ENCODE measurements at regions not wholly inside any gene's neighbourhood (a gene's known extent, or its start where the extent isn't known, plus 50 kb on each side); places are given as distances from the start of the nearest gene placed in this dataset.

DNA sequence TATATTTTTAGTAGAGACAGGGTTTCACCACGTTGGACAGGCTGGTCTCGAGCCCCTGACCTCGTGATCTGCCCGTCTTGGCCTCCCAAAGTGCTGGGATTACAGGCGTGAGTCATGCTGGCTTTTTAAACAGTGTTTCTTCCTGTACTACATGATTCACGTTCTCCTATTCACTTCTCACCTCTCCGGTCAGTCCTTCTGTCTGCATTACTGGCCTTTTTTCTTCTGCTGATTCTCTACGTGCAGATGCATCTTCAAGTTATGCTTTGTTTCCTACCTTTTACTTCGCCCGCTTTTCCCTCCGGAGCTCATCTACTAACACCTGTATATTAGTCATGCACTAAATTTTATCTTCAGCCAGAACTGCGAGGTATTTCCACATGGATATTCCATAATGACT, 296.2 kb upstream of the FLRT2 start:
- Histone ChIP-seq H3K36me3 (ENCODE audit: control insufficient read depth in 2 of 2, insufficient read depth in 1 of 2, low read length in 2 of 2) (no peaks in the 10 kb centered on the region), H3K9me3 (ENCODE audit: control insufficient read depth, insufficient read depth, low read depth, low read length) (no peaks in the 10 kb centered on the region), H3K27ac (ENCODE audit: extremely low read depth, low read depth, low read length) (no peak overlapping the region), H3K4me3 (ENCODE audit: low read depth, low read length) (no peak overlapping the region), H3K4me1 (ENCODE audit: control insufficient read depth, insufficient read depth, low read length) (0 out of 2 replicates have a peak, but pooled peaks cover 2% of the 10 kb centered on the region)
- no peak for TF ChIP-seq SALL2 (tag by site-specific recombination; IDR thresholded peaks at IDR 0.05; ENCODE audit: borderline replicate concordance)
- TF ChIP-seq ZNF211 (tag by site-specific recombination; IDR thresholded peaks at IDR 0.05; ENCODE audit: low read depth): no peak
- no peak for TF ChIP-seq ZNF558 (tag by site-specific recombination; IDR thresholded peaks at IDR 0.05)
- TF ChIP-seq GLI4 (tag by site-specific recombination; IDR thresholded peaks at IDR 0.05): no peak
- TF ChIP-seq ZNF394 (tag by site-specific recombination; IDR thresholded peaks at IDR 0.05; ENCODE audit: borderline replicate concordance): no peak
- no peak for TF ChIP-seq SCRT2 (tag by site-specific recombination; IDR thresholded peaks at IDR 0.05)
- no peak for TF ChIP-seq YY2 (tag by site-specific recombination; IDR thresholded peaks at IDR 0.05)
- TF ChIP-seq ZNF223 (tag by site-specific recombination; IDR thresholded peaks at IDR 0.05): no peak
- POLR2A ChIA-PET: no interaction called here
- CTCF ChIA-PET: no interaction called here

DNA sequence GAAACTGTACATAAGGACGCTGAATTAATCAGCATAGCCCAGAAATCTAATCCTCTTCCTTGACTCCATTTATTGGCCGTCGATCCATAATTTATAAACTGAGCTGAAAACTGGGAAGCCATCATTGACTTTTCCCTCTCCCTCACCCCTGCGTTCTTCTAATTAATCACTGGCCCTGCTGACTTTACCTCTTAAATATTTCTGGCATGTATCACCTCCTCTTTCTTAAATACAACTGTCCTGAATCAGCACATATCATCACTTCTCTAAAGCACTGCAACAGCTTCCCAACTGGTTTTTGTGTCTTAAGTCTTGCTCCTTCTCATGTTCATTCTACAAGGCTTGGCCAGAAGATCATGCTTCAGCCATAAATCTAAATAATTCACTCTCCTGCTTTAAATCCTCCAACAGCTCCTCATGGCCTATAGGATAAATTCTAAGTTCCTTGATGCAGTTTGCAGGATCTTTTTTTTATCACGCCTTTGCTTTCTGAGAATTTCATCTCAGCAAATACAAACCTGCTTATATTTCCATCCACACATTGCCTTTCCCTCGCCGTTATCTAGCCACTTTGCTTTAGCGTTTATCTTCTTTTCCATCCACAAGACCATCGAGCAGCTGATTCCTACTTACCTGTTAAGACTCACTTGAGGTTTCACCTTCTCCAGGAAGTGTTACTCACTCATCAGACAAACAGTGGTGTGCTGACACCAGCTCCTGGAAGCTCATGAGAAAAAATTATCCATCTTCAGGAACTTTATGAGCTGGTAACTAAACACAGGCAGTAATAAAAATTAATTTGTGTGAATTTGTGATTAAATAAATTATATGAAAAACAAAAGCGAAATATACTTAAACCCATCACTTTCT, 295.6 kb upstream of the FLRT2 start:
- no peak for TF ChIP-seq ZNF660 (tag by site-specific recombination; IDR thresholded peaks at IDR 0.05)
- TF ChIP-seq ZNF610 (tag by site-specific recombination; IDR thresholded peaks at IDR 0.05; ENCODE audit: borderline replicate concordance): no peak
- TF ChIP-seq, protein P1, sequence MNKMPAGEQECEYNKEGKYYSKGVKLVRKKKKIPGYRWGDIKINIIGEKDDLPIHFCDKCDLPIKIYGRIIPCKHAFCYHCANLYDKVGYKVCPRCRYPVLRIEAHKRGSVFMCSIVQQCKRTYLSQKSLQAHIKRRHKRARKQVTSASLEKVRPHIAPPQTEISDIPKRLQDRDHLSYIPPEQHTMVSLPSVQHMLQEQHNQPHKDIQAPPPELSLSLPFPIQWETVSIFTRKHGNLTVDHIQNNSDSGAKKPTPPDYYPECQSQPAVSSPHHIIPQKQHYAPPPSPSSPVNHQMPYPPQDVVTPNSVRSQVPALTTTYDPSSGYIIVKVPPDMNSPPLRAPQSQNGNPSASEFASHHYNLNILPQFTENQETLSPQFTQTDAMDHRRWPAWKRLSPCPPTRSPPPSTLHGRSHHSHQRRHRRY (tag by site-specific recombination; IDR thresholded peaks at IDR 0.05): no peak
- TF ChIP-seq ZNF768 (tag by site-specific recombination; IDR thresholded peaks at IDR 0.05): no peak
- no peak for TF ChIP-seq KLF9 (tag by site-specific recombination; IDR thresholded peaks at IDR 0.05; ENCODE audit: low read depth)
- TF ChIP-seq MYNN (tag by site-specific recombination; IDR thresholded peaks at IDR 0.05; ENCODE audit: borderline replicate concordance): no peak
- TF ChIP-seq, protein P2, sequence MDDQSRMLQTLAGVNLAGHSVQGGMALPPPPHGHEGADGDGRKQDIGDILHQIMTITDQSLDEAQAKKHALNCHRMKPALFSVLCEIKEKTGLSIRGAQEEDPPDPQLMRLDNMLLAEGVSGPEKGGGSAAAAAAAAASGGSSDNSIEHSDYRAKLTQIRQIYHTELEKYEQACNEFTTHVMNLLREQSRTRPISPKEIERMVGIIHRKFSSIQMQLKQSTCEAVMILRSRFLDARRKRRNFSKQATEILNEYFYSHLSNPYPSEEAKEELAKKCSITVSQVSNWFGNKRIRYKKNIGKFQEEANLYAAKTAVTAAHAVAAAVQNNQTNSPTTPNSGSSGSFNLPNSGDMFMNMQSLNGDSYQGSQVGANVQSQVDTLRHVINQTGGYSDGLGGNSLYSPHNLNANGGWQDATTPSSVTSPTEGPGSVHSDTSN (CRISPR knock-in tag; IDR thresholded peaks at IDR 0.05): no peak
- Histone ChIP-seq H3K36me3 (ENCODE audit: control insufficient read depth in 2 of 2, insufficient read depth in 1 of 2, low read length in 2 of 2) (no peaks in the 10 kb centered on the region), H3K4me3 (ENCODE audit: low read depth, low read length) (no peak overlapping the region), H3K4me1 (ENCODE audit: control insufficient read depth, insufficient read depth, low read length) (0 out of 2 replicates have a peak, but pooled peaks cover 2% of the 10 kb centered on the region), H3K9me3 (ENCODE audit: control insufficient read depth, insufficient read depth, low read depth, low read length) (no peaks in the 10 kb centered on the region), H3K27ac (ENCODE audit: extremely low read depth, low read depth, low read length) (no peak overlapping the region)
- ChIA-PET POLR2A (no interaction called here), CTCF (interaction anchor here (0.6 kb wide), 1 partner anchor 137 kb away, joined by 3 read pairs; no protein-coding TSS in a partner anchor)

DNA sequence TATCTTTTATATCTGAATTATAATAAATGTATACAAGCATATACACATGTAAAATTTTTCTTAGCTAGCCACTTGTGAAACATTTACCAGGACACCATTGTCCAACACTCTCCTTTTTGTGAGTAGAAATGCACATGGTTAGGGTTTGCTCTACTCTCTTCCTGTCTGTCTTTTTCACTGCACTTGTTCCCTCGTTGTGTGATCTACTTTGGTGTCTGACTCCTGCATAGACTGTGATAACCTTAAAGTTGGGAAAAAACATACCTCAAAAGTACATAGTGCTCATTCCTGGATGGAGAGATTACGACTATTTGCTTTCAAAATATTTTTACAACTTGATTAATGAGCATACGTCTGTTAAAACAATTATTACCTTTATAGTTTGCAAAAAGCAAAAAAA, 294.1 kb upstream of the FLRT2 start:
- H3K4me1 ChIP-seq (ENCODE audit: control insufficient read depth, insufficient read depth, low read length): 0 out of 2 replicates have a peak, but pooled peaks cover 2% of the 10 kb centered on the region
- POLR2A ChIA-PET: no interaction called here
- H3K36me3 ChIP-seq (ENCODE audit: control insufficient read depth in 2 of 2, insufficient read depth in 1 of 2, low read length in 2 of 2): no peaks in the 10 kb centered on the region
- H3K27ac ChIP-seq (ENCODE audit: extremely low read depth, low read depth, low read length): no peak overlapping the region
- CTCF ChIA-PET: no interaction called here
- H3K4me3 ChIP-seq (ENCODE audit: low read depth, low read length): no peak overlapping the region
- H3K9me3 ChIP-seq (ENCODE audit: control insufficient read depth, insufficient read depth, low read depth, low read length): no peaks in the 10 kb centered on the region
- TF ChIP-seq ZNF529 (tag by site-specific recombination; IDR thresholded peaks at IDR 0.05; ENCODE audit: insufficient replicate concordance): no peak
- TF ChIP-seq BCL11A (tag by site-specific recombination; IDR thresholded peaks at IDR 0.05; ENCODE audit: low read depth): no peak
- no peak for TF ChIP-seq ZFP3 (tag by site-specific recombination; IDR thresholded peaks at IDR 0.05; ENCODE audit: low read depth)
- no peak for TF ChIP-seq ZXDB (tag by site-specific recombination; IDR thresholded peaks at IDR 0.05)
- TF ChIP-seq ZNF350 (tag by site-specific recombination; IDR thresholded peaks at IDR 0.05): no peak
- no peak for TF ChIP-seq ZNF292 (tag by site-specific recombination; IDR thresholded peaks at IDR 0.05; ENCODE audit: borderline replicate concordance, low read depth)
- TF ChIP-seq ZNF335 (tag by site-specific recombination; conservative IDR thresholded peaks at IDR 0.05): no peak
- no peak for TF ChIP-seq KLF1 (tag by site-specific recombination; IDR thresholded peaks at IDR 0.05)
- TF ChIP-seq, protein P3, sequence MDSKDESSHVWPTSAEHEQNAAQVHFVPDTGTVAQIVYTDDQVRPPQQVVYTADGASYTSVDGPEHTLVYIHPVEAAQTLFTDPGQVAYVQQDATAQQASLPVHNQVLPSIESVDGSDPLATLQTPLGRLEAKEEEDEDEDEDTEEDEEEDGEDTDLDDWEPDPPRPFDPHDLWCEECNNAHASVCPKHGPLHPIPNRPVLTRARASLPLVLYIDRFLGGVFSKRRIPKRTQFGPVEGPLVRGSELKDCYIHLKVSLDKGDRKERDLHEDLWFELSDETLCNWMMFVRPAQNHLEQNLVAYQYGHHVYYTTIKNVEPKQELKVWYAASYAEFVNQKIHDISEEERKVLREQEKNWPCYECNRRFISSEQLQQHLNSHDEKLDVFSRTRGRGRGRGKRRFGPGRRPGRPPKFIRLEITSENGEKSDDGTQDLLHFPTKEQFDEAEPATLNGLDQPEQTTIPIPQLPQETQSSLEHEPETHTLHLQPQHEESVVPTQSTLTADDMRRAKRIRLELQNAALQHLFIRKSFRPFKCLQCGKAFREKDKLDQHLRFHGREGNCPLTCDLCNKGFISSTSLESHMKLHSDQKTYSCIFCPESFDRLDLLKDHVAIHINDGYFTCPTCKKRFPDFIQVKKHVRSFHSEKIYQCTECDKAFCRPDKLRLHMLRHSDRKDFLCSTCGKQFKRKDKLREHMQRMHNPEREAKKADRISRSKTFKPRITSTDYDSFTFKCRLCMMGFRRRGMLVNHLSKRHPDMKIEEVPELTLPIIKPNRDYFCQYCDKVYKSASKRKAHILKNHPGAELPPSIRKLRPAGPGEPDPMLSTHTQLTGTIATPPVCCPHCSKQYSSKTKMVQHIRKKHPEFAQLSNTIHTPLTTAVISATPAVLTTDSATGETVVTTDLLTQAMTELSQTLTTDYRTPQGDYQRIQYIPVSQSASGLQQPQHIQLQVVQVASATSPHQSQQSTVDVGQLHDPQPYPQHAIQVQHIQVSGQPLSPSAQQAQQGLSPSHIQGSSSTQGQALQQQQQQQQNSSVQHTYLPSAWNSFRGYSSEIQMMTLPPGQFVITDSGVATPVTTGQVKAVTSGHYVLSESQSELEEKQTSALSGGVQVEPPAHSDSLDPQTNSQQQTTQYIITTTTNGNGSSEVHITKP (tag by site-specific recombination; IDR thresholded peaks at IDR 0.05): no peak
- TF ChIP-seq ZNF654 (tag by site-specific recombination; IDR thresholded peaks at IDR 0.05; ENCODE audit: low read depth): no peak
- TF ChIP-seq ZNF571 (tag by site-specific recombination; IDR thresholded peaks at IDR 0.05): no peak
- no peak for TF ChIP-seq ZBTB7A (tag by site-specific recombination; IDR thresholded peaks at IDR 0.05; ENCODE audit: low read depth)
